H9 (cell line): ENCODE measurements at regions not wholly inside any gene's neighbourhood (a gene's known extent, or its start where the extent isn't known, plus 50 kb on each side); places are given as distances from the start of the nearest gene placed in this dataset.
A peak's percentile ranks its signal among the peaks of the same experiment; 100 is the strongest.

Experiments
- DNase-seq: peaks from one replicate; pipeline ENCODE4 v3.0.0-alpha.2; 2017
- H2AFZ ChIP-seq: one replicate; pipeline ENCODE4 v1.6.1; 2013; ENCODE audit warnings: mild to moderate bottlenecking, low read length, control low read depth, moderate library complexity
- H2AK5ac ChIP-seq: 2 replicates; pipeline ENCODE4 v1.6.1; 2013; ENCODE audit warnings: low read length, control low read depth, mixed read lengths; ENCODE audit not compliant: insufficient read length
- H2BK120ac ChIP-seq: one replicate; pipeline ENCODE4 v1.6.1; 2013; ENCODE audit warnings: low read depth, mild to moderate bottlenecking, low read length, control low read depth, inconsistent platforms; ENCODE audit not compliant: poor library complexity, severe bottlenecking
- H2BK12ac ChIP-seq: 2 replicates; pipeline ENCODE4 v1.6.1; 2013; ENCODE audit warnings: low read length, control low read depth, mixed read lengths, low read depth; ENCODE audit not compliant: insufficient read length
- H2BK15ac ChIP-seq: 2 replicates; pipeline ENCODE4 v1.6.1; 2013; ENCODE audit warnings: low read depth, low read length, control low read depth
- H2BK20ac ChIP-seq: one replicate; pipeline ENCODE4 v1.6.1; 2013; ENCODE audit warnings: low read depth, mild to moderate bottlenecking, low read length, control low read depth, inconsistent platforms; ENCODE audit not compliant: poor library complexity, severe bottlenecking
- H2BK5ac ChIP-seq: 2 replicates; pipeline ENCODE4 v1.6.1; 2013; ENCODE audit warnings: low read length, control low read depth, mixed read lengths; ENCODE audit not compliant: insufficient read length
- H3K14ac ChIP-seq: 2 replicates; pipeline ENCODE4 v1.6.1; 2013; ENCODE audit warnings: low read length, control low read depth; ENCODE audit not compliant: insufficient read depth
- H3K18ac ChIP-seq: 2 replicates; pipeline ENCODE4 v1.6.1; 2013; ENCODE audit warnings: low read depth, mild to moderate bottlenecking, mixed read lengths, low read length, control low read depth; ENCODE audit not compliant: insufficient read length
- H3K23ac ChIP-seq: 2 replicates; pipeline ENCODE4 v1.6.1; 2013; ENCODE audit warnings: low read length, control low read depth, mixed read lengths, low read depth; ENCODE audit not compliant: insufficient read length
- H3K23me2 ChIP-seq: 2 replicates; pipeline ENCODE4 v1.6.1; 2013; ENCODE audit warnings: low read depth, mild to moderate bottlenecking, mixed read lengths, low read length, control low read depth; ENCODE audit not compliant: insufficient read length, poor library complexity, severe bottlenecking
- H3K27ac ChIP-seq: 2 replicates; pipeline ENCODE4 v1.5.1; 2013; ENCODE audit warnings: low read length, control low read depth, mixed read lengths, low read depth; ENCODE audit not compliant: insufficient read length
- H3K27me3 ChIP-seq: 2 replicates; pipeline ENCODE4 v1.6.1; 2013; ENCODE audit warnings: low read length, control low read depth, inconsistent platforms; ENCODE audit not compliant: insufficient read depth
- H3K4ac ChIP-seq: 2 replicates; pipeline ENCODE4 v1.6.1; 2013; ENCODE audit warnings: low read depth, mild to moderate bottlenecking, control low read depth, inconsistent platforms, low read length, moderate library complexity
- H3K4me1 ChIP-seq: 2 replicates; pipeline ENCODE4 v1.6.1; 2013; ENCODE audit warnings: low read length, control low read depth, inconsistent platforms; ENCODE audit not compliant: insufficient read depth
- H3K4me2 ChIP-seq: 2 replicates; pipeline ENCODE4 v1.6.1; 2013; ENCODE audit warnings: low read length, control low read depth, mixed read lengths; ENCODE audit not compliant: insufficient read length, insufficient read depth
- H3K56ac ChIP-seq: 2 replicates; pipeline ENCODE4 v1.6.1; 2013; ENCODE audit warnings: low read depth, mild to moderate bottlenecking, mixed read lengths, low read length, control low read depth; ENCODE audit not compliant: insufficient read length
- H3K79me1 ChIP-seq: 2 replicates; pipeline ENCODE4 v1.6.1; 2013; ENCODE audit warnings: low read depth, mild to moderate bottlenecking, moderate library complexity, low read length, control low read depth, inconsistent platforms; ENCODE audit not compliant: insufficient read depth, poor library complexity, severe bottlenecking
- H3K79me2 ChIP-seq: 2 replicates; pipeline ENCODE4 v1.6.1; 2013; ENCODE audit warnings: low read length, control low read depth, inconsistent platforms; ENCODE audit not compliant: insufficient read depth
- H3K9ac ChIP-seq: 2 replicates; pipeline ENCODE4 v1.6.1; 2013; ENCODE audit warnings: low read length, control low read depth, mixed read lengths; ENCODE audit not compliant: insufficient read length; ENCODE audit errors: extremely low read depth
- H3K9me3 ChIP-seq: one replicate; pipeline ENCODE4 v1.6.1; 2013; ENCODE audit warnings: low read depth, low read length, inconsistent platforms; ENCODE audit not compliant: control insufficient read depth
- H3T11ph ChIP-seq: one replicate; pipeline ENCODE4 v1.6.1; 2013; ENCODE audit warnings: mild to moderate bottlenecking, low read length, control low read depth, inconsistent platforms
- H4K20me1 ChIP-seq: one replicate; pipeline ENCODE4 v1.6.1; 2013; ENCODE audit not compliant: control insufficient read depth, insufficient read length, insufficient read depth
- H4K5ac ChIP-seq: 2 replicates; pipeline ENCODE4 v1.6.1; 2013; ENCODE audit warnings: low read depth, mild to moderate bottlenecking, mixed read lengths, low read length, control low read depth; ENCODE audit not compliant: insufficient read length
- H4K8ac ChIP-seq: replicated peaks from 2 replicates; pipeline ENCODE4 v1.6.1; 2013; ENCODE audit warnings: low read length, control low read depth, mixed read lengths, low read depth; ENCODE audit not compliant: insufficient read length
- H4K91ac ChIP-seq: 2 replicates; pipeline ENCODE4 v1.6.1; 2013; ENCODE audit warnings: low read depth, mild to moderate bottlenecking, moderate library complexity, mixed read lengths, low read length, control low read depth; ENCODE audit not compliant: insufficient read length
- H3K27ac Mint-ChIP-seq, 3 experiments: 2 replicates in 2 of 3; 3 replicates in 1 of 3; pipeline ENCODE4 v1.8.0; 2020 to 2021; ENCODE audit warnings: mixed read lengths in 3 of 3, mild to moderate bottlenecking in 1 of 3, moderate library complexity in 1 of 3
- H3K27me3 Mint-ChIP-seq: 2 replicates; pipeline ENCODE4 v1.8.0; 2021; ENCODE audit warnings: low read depth, mild to moderate bottlenecking, moderate library complexity, mixed read lengths
- H3K36me3 Mint-ChIP-seq, 3 experiments: 2 replicates in 2 of 3; 3 replicates in 1 of 3; pipeline ENCODE4 v1.8.0; 2020 to 2021; ENCODE audit warnings: low read depth in 3 of 3, mixed read lengths in 3 of 3; ENCODE audit not compliant: insufficient read depth in 1 of 3
- H3K4me1 Mint-ChIP-seq, 2 experiments: 2 replicates each; pipeline ENCODE4 v1.8.0; 2020; ENCODE audit warnings: mixed read lengths in 2 of 2
- H3K4me3 Mint-ChIP-seq, 2 experiments: 2 replicates in 1 of 2; 3 replicates in 1 of 2; pipeline ENCODE4 v1.8.0; 2020 to 2021; ENCODE audit warnings: mild to moderate bottlenecking in 2 of 2, mixed read lengths in 2 of 2, moderate library complexity in 1 of 2
- H3K9me3 Mint-ChIP-seq, 2 experiments: 2 replicates in 1 of 2; 3 replicates in 1 of 2; pipeline ENCODE4 v1.8.0; 2020; ENCODE audit warnings: mild to moderate bottlenecking in 2 of 2, mixed read lengths in 2 of 2, moderate library complexity in 1 of 2
- CTCF ChIP-seq: fragments of 200-600 bp; sonication (generic); conservative IDR thresholded peaks from 3 replicates; pipeline ENCODE4 v1.8.0; 2021; ENCODE audit warnings: antibody characterized with exemption, mild to moderate bottlenecking
- WGBS: extraction: QIAGEN DNeasy Blood & Tissue Kit; methylation state at CpG from one replicate; pipeline ENCODE4 v1.1.7; 2013; ENCODE audit warnings: missing lambda C conversion rate, low lambda C conversion rate, mixed read lengths; ENCODE audit not compliant: insufficient read length; ENCODE audit errors: extremely low coverage; 5-methylcytosine and 5-hydroxymethylcytosine counted together

GRCh38 chr5:8953911-8954438 is 591.9 kb downstream of the SEMA5A start:
- Histone ChIP-seq H3K14ac (no peak overlapping the region), H2BK120ac (no peak overlapping the region), H3K9ac (no peak overlapping the region), H2AFZ (no peak overlapping the region), H3K4ac (no peak overlapping the region), H3K56ac (no peak overlapping the region), H4K20me1 (no peaks in the 10 kb centered on the region), H3K27ac (no peak overlapping the region), H3K4me2 (no peak overlapping the region), H3K79me2 (no peaks in the 10 kb centered on the region), H4K5ac (no peak overlapping the region), H2AK5ac (no peak overlapping the region), H4K8ac (no peak overlapping the region), H2BK20ac (no peak overlapping the region), H3K18ac (no peak overlapping the region), H3K9me3 (no peaks in the 10 kb centered on the region), H3K23ac (no peak overlapping the region), H2BK12ac (no peak overlapping the region), H3K79me1 (no peaks in the 10 kb centered on the region), H3T11ph (no peak overlapping the region), H2BK5ac (no peak overlapping the region), H4K91ac (no peak overlapping the region), H3K27me3 (no peaks in the 10 kb centered on the region), H3K4me1 (no peaks in the 10 kb centered on the region), H3K23me2 (no peaks in the 10 kb centered on the region), H2BK15ac (no peak overlapping the region)
- TF ChIP-seq CTCF, result no peak
- no CpG with 5 or more reads among the region's 1 CpG for WGBS
- Mint-ChIP-seq H3K27me3 (no peaks in the 10 kb centered on the region), H3K4me3 (no peak overlapping the region), H3K4me1 (no peaks in the 10 kb centered on the region), H3K9me3 (no peaks in the 10 kb centered on the region; a peak in 1 of 5 replicates), H3K36me3 (no peaks in the 10 kb centered on the region), H3K27ac (peak overlapping the region in 1 of 3 experiments; percentile 13; a peak in 1 of 7 replicates)
- no peak for DNase-seq
